Transverse colon (tissue), 4 donors: ENCODE measurements at regions not wholly inside any gene's neighbourhood (a gene's known extent, or its start where the extent isn't known, plus 50 kb on each side); places are given as distances from the start of the nearest gene placed in this dataset.

Experiments
- DNase-seq: peaks from one replicate; pipeline ENCODE4 v3.0.0-alpha.2; 2019
- H3K27ac ChIP-seq, 4 donors: fragments of 200-600 bp; sonication (generic); 2 replicates each; pipeline ENCODE4 v1.5.1; 2016 to 2018; ENCODE audit warnings: inconsistent platforms in 4 of 4
- H3K27me3 ChIP-seq: fragments of 200-600 bp; sonication (generic); 2 replicates; pipeline ENCODE4 v1.5.1; 2017; ENCODE audit warnings: inconsistent platforms
- H3K36me3 ChIP-seq, 4 donors: fragments of 200-600 bp; sonication (generic); 2 replicates each; pipeline ENCODE4 v1.5.1; 2017 to 2019; ENCODE audit warnings: inconsistent platforms in 4 of 4
- H3K4me1 ChIP-seq, 4 donors: fragments of 200-600 bp; sonication (generic); 2 replicates each; pipeline ENCODE4 v1.5.1; 2017 to 2020; ENCODE audit warnings: inconsistent platforms in 4 of 4
- H3K4me3 ChIP-seq, 4 donors: fragments of 200-600 bp; sonication (generic); 1 replicate in 1 of 4; 2 replicates in 3 of 4; pipeline versions ENCODE4 v1.5.1 to v1.6.1; 2017 to 2019; ENCODE audit warnings: inconsistent platforms in 4 of 4
- H3K9me3 ChIP-seq, 2 donors: fragments of 200-600 bp; sonication (generic); 2 replicates each; pipeline ENCODE4 v1.5.1; 2017 to 2019; ENCODE audit warnings: inconsistent platforms in 2 of 2
- EP300 ChIP-seq: sonication (generic); formaldehyde crosslinking; IDR thresholded peaks from one replicate; pipeline ENCODE4 v1.6.1; 2017; ENCODE audit warnings: antibody characterized with exemption, low read depth
- POLR2A ChIP-seq: fragments of 450-650 bp; IDR thresholded peaks from one replicate; pipeline ENCODE4 v1.6.1; 2016; ENCODE audit warnings: antibody characterized with exemption, mild to moderate bottlenecking, moderate library complexity
- POLR2AphosphoS5 ChIP-seq, 3 donors: sonication (generic); formaldehyde crosslinking; IDR thresholded peaks; one replicate each; pipeline ENCODE4 v1.6.1; 2016; ENCODE audit warnings: antibody characterized with exemption in 3 of 3
- WGBS, 2 donors: methylation state at CpG; one replicate each; pipeline ENCODE4 v1.1.5; 2018; ENCODE audit warnings: low coverage in 1 of 2; 5-methylcytosine and 5-hydroxymethylcytosine counted together
- in situ Hi-C, 4 donors: fragments of 200-750 bp; cut with MboI; loops; one replicate each; pipeline versions ENCODE4 v1.15.0 to v1.15.1; 2017; ENCODE audit warnings: low sequenced_read_pairs in 3 of 4, low pct_ligation_motif_present in 1 of 4, low pct_unique_long_range_greater_than_20kb in 1 of 4
- intact Hi-C: fragments of 100-400 bp; cut with DNase I; formaldehyde crosslinking; loops from one replicate; pipeline ENCODE4 v1.15.1; 2023; ENCODE audit warnings: low total_unique reads
- TF ChIP-seq, protein P1 (sequence below), 5 experiments: fragments of 200-600 bp in 3 of 5; fragments of 450-650 bp in 2 of 5; sonication (generic) in 3 of 5; IDR thresholded peaks; 1 replicate in 2 of 5; 2 replicates in 3 of 5; pipeline ENCODE4 v1.5.1; 2016 to 2017; ENCODE audit warnings: antibody characterized with exemption in 5 of 5, inconsistent platforms in 3 of 5, mild to moderate bottlenecking in 2 of 5, moderate library complexity in 1 of 5

GRCh38 chr3:134713671-134714070 lies 62.8 kb upstream of the KY start:
- Histone ChIP-seq H3K36me3 (no peaks in the 10 kb centered on the region), H3K9me3 (no peaks in the 10 kb centered on the region), H3K27me3 (no peaks in the 10 kb centered on the region), H3K4me3 (no peak overlapping the region), H3K4me1 (no peaks in the 10 kb centered on the region), H3K27ac (no peak overlapping the region)
- WGBS, 2 donors: 76 to 85% methylated on average over 2 to 3 of the region's 3 CpGs
- no peak for DNase-seq
- intact Hi-C loops (no loop called here), in situ Hi-C loops (no loop called here)
- TF ChIP-seq EP300: no peak
- TF ChIP-seq, protein P1, sequence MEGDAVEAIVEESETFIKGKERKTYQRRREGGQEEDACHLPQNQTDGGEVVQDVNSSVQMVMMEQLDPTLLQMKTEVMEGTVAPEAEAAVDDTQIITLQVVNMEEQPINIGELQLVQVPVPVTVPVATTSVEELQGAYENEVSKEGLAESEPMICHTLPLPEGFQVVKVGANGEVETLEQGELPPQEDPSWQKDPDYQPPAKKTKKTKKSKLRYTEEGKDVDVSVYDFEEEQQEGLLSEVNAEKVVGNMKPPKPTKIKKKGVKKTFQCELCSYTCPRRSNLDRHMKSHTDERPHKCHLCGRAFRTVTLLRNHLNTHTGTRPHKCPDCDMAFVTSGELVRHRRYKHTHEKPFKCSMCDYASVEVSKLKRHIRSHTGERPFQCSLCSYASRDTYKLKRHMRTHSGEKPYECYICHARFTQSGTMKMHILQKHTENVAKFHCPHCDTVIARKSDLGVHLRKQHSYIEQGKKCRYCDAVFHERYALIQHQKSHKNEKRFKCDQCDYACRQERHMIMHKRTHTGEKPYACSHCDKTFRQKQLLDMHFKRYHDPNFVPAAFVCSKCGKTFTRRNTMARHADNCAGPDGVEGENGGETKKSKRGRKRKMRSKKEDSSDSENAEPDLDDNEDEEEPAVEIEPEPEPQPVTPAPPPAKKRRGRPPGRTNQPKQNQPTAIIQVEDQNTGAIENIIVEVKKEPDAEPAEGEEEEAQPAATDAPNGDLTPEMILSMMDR (IDR thresholded peaks at IDR 0.05): no peak
- no peak for TF ChIP-seq POLR2AphosphoS5 (IDR thresholded peaks at IDR 0.05)
- TF ChIP-seq POLR2A: no peak

GRCh38 chr3:134718726-134719125 lies 67.9 kb upstream of the KY start:
- in situ Hi-C loops: no loop called here

GRCh38 chr3:134721214-134721613 lies 70.4 kb upstream of the KY start:
- TF ChIP-seq POLR2AphosphoS5 (IDR thresholded peaks at IDR 0.05) (no peak), POLR2A (no peak), EP300 (no peak)
- TF ChIP-seq, protein P1 (IDR thresholded peaks at IDR 0.05): no peak

More at GRCh38 chr3:134718726-134719125, 67.9 kb upstream of the KY start:
- DNase-seq: no peak
- 56 to 70% methylated on average over 3 to 4 of the region's 4 CpGs for WGBS, 2 donors
- no peaks in the 10 kb centered on the region for H3K9me3 ChIP-seq
- no peaks in the 10 kb centered on the region for H3K27me3 ChIP-seq
- no peak overlapping the region for H3K27ac ChIP-seq
- TF ChIP-seq EP300 (no peak), POLR2A (no peak), POLR2AphosphoS5 (IDR thresholded peaks at IDR 0.05) (no peak)
- TF ChIP-seq, protein P1 (IDR thresholded peaks at IDR 0.05): no peak
- intact Hi-C loops: no loop called here
- no peaks in the 10 kb centered on the region for H3K4me1 ChIP-seq
- H3K36me3 ChIP-seq: no peaks in the 10 kb centered on the region
- H3K4me3 ChIP-seq: no peak overlapping the region

DNA sequence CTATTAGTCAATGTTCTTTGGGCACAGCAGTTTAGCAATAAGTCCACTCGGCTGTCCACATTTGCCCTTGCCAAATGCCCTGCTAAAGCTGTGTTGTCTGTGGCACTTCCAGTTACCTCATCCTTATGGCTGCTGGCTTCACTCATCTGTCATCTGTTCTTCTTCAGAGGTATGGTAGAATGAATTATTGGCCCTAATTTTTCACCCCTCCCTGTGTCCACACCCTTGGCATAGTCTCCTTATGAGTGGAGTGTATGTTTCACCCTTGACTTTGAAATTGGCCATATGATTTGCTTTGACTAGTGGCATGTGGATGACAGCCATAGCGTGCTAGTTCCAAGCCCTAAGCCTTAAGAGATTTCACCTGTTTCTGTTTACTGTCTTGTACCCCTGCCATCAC lies 72.1 kb upstream of the EPHB1 start:
- intact Hi-C loops (no loop called here), in situ Hi-C loops (no loop called here)
- Histone ChIP-seq H3K4me3 (no peak overlapping the region), H3K27me3 (no peaks in the 10 kb centered on the region), H3K36me3 (no peaks in the 10 kb centered on the region), H3K27ac (no peak overlapping the region), H3K4me1 (no peaks in the 10 kb centered on the region), H3K9me3 (no peaks in the 10 kb centered on the region)
- WGBS, 2 donors: 80 to 86% methylated on average over 1 to 2 of the region's 2 CpGs
- TF ChIP-seq EP300 (no peak), POLR2AphosphoS5 (IDR thresholded peaks at IDR 0.05) (no peak), POLR2A (no peak)
- TF ChIP-seq, protein P1 (IDR thresholded peaks at IDR 0.05): no peak
- DNase-seq: no peak

More at GRCh38 chr3:134721214-134721613, 70.4 kb upstream of the KY start:
- 18 to 29% methylated on average over 1 of the region's 1 CpG for WGBS, 2 donors
- no peak for DNase-seq
- Histone ChIP-seq H3K27ac (no peak overlapping the region), H3K9me3 (no peaks in the 10 kb centered on the region), H3K27me3 (no peaks in the 10 kb centered on the region), H3K4me1 (no peaks in the 10 kb centered on the region), H3K36me3 (no peaks in the 10 kb centered on the region), H3K4me3 (no peak overlapping the region)
- in situ Hi-C loops: no loop called here
- intact Hi-C loops: no loop called here
